ENCODE measurements at regions not wholly inside any gene's neighbourhood (a gene's known extent, or its start where the extent isn't known, plus 50 kb on each side); places are given as distances from the start of the nearest gene placed in this dataset.

GRCh38 chr1:201612645-201613044 is 73.7 kb downstream of the NAV1 start:
- no peak for DNase-seq

GRCh38 chr1:201614262-201615015 is 75.5 kb downstream of the NAV1 start:
- DNase-seq, result no peak

GRCh38 chr1:201617157-201617556 is 78.2 kb downstream of the NAV1 start:
- DNase-seq, result no peak

GRCh38 chr1:201618389-201618788 is 79.5 kb downstream of the NAV1 start:
- no peak for DNase-seq

DNA sequence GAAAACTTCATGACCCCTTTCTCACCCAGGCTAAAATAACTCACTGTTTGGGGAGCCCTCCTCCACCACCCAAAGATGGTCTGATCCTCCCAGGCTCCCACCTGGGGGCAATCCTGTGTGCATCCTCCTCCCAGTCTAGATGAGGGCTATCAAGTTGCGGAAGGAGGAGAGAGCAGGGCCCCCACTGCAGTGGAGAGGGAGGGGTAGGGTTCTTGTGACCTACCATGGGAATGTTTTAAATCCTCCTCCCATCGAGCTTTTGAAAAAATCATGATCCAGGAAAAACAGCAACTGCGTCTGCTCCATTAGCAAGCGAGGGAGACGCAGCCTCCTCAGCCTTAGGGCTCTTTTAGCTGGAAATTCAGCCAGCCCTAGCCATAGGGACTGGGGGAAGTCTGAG is 80.0 kb downstream of the NAV1 start:
- no peak for DNase-seq

DNA sequence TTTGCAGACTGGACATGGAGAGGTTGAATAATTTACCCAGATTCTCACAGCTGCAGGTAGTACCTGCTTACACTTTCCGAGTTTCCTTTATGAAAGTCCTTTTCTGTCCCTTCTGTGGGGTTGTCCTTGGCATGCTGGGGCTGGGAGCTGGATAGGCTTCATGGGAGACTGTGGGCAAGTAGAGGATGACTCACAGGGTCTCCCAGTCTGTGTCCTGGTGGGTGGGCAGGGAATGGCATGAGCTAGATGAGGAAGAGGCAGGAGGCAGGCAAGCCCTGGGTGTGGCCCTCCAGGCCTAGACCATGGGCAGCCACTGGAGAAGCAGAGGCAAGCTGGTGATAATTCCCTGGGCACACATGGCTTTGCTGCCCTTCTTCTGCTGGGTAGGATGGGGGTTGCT is 80.6 kb downstream of the NAV1 start:
- DNase-seq, result no peak

DNA sequence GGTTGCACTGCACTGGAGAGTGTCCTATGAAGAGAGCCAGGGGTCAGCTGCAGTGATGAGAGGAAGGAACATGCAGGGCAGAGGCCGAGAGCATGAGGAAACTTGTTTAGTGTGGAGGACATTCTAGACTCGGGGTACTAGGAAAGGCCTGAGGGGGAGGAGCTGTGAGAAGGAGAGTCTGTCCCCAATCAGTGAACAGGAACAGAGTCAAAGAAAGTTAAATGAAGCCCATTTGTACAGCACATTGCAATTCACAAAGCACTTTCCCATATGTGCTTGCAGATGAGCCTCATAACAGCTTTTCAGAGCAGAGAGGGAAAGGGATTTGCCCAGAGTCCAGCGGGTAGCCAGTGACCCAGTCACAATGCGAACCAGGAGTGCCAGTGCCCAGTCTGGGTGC is 83.4 kb downstream of the NAV1 start:
- DNase-seq, result no peak

- DNase-seq, result no peak
Observed at GRCh38 chr1:201622824-201623223, 83.9 kb downstream of the NAV1 start.

- no peak for DNase-seq
Observed at GRCh38 chr1:201624741-201625225, 85.9 kb downstream of the NAV1 start.

DNA sequence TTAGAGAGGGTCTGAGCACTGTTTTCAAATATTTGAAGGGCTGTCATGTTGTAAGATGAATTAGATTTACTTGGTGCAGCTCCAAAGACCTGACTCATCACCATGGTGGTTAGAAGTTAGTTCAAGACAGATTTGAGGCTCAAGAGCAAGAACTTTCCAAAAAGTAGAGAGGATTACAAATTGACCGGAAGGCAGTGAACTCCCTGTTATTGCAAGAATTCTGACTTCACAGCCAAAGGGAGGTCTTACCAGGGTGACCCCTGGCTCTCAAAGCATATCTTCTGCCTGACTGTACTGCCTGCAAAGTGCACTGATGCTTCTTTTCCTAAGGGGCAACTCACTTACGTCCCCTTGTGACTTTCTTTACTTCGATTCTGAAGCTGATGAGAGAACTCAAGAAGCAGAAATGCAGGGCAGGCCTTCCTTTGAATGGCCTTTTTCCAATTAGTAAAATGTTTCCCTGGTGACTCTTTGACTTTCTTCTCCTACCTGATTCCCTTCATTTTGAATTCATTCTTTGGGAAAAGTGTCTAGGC is 86.4 kb downstream of the NAV1 start:
- DNase-seq, result no peak

GRCh38 chr1:201625851-201626251 is 86.9 kb downstream of the NAV1 start:
- DNase-seq, result no peak

DNA sequence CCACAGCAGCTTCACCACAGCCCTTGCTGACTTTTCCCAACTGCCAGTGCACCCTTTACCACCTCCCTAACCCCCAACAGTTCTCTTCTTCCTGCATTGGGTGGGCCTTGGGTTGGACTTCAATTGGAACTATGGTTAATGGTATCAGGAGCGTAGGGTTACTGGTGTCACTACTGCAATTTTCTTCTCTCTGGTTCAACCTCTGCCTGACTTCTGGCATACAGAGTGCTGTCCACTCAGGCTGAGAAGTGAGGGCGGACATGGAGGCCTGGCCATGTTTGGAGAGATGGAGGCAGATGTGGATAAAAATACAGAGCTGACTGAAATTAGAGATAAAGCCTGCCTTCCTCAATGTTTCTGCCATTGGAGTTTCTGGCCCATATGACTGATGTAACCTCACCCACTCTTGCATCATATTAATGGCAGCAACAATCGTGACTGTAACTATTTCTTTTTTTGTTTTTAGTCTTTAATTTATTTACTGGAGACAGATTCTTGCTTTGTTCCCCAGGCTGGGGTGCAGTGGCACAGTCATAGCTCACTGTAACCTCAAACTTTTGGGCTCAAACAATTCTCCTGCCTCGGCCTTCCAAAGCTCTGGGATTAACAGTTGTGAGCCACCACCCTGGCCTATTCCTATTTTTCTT is 87.8 kb downstream of the NAV1 start:
- no peak for DNase-seq

DNA sequence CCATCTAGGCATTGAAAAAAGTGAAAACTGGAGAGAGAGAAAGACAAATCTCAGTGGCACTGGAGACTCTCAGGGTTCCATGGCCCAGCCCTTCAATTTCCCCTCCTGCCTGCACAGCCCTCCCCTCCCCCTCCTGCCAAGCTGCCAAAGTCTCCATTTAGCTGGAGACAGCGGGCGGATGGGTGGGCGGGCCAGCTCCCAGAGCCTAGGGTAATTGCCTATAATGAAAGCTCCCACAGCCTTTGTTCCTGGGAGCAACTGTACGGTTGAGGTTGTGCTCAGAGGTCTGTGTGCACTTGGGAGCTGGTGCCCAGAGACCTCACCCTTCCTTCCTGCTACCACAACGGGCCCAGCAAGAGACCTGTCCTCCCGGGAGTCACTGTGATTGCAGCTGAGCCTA is 89.6 kb downstream of the NAV1 start:
- peak; percentile 84 for DNase-seq

- no peak for DNase-seq
Observed at GRCh38 chr1:201630582-201630981, 91.7 kb downstream of the NAV1 start.

- DNase-seq, result no peak
Observed at GRCh38 chr1:201631037-201631436, 92.1 kb downstream of the NAV1 start.

DNA sequence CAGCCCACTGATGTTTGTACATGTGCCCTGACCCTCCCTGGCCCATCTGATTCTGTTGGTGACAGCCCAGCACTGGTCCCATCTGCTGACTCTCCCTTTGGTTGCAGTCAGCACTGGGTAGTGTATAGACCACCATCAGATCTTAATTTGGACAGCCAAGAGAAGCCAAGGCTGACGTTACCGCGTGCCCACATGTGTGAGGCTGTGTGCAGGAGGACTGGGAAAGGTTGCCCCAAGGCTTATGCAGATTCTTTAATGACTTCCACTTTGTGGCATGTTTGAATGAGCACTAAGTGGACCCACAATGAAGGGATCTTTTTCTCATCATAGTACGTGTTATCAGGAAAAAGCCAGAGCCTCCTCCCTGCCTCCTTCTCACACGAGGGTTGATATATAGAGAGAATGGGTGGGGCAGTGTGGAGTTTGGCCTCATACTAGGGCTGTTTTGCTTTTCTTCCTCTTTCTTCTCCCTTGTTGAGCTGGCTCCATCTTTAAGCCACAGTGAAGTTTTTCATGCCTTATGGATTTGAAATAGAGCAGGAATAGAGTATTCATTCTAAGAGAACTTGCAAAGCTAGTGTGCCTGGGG is 93.5 kb downstream of the NAV1 start:
- DNase-seq, result no peak

DNA sequence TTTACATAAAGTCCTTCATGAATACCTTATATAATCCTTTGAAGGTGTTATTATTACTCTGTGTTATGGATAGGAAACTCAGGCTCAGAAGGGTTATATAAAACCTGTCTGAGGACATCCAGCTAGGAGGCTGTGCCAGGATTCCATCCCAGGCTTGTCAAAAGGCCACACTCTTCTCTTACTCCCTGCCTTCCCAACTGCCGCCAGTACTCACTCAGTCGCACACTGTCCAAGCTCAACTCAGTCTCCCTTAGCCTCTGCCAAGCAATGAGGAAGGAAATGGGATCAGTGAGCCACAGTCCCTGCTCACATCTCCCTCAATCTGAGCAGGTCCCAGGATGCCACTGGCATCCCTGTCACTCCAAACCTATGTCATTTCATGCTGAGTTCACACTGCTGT is 94.4 kb downstream of the NAV1 start:
- no peak for DNase-seq

DNA sequence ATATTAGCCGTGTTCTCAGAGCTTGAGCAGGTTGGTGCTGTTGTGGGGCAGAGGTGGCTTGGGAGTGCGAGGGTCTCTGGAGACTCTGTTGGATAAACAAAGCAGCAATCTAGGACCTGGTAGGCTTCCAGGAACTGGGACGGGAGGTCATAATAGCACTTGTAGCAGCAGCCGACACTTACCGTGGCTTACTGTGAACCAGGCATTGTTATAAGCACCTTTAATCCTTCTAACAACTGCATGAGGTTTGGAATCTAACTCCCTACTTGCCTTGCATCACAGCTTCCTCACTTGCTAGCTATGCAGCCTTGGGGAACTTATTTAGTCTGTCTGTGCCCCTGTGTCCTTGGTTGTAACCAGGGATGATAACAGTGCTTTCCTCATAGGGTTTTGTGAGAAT is 94.9 kb downstream of the NAV1 start:
- DNase-seq, result no peak

- DNase-seq, result no peak
Observed at GRCh38 chr1:201634261-201634660, 95.3 kb downstream of the NAV1 start.

- DNase-seq, result no peak
Observed at GRCh38 chr1:201636097-201636496, 97.2 kb downstream of the NAV1 start.

DNA sequence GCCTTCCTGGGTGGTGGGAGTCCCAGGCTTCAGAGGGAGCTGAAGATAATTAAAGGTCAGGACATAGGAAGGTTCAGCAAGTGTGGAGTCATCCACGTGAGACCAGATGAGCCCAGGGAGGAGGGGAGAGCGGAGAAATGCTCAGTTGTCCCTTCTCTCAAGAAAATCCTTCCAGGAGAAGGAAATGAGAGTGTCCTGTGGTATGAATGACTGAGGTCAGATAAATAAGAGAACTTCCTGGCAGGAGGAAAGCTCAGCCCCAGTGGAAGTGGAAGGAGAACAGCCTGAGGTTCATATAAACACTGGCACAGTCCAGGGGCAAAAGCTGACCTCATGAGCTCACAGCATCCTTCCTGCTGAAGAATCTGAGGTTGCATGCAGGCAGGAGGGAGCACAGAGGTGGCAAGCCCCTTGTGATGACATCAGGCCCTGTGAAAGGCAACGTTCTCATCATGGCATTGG is 97.6 kb downstream of the NAV1 start:
- DNase-seq, result no peak

DNA sequence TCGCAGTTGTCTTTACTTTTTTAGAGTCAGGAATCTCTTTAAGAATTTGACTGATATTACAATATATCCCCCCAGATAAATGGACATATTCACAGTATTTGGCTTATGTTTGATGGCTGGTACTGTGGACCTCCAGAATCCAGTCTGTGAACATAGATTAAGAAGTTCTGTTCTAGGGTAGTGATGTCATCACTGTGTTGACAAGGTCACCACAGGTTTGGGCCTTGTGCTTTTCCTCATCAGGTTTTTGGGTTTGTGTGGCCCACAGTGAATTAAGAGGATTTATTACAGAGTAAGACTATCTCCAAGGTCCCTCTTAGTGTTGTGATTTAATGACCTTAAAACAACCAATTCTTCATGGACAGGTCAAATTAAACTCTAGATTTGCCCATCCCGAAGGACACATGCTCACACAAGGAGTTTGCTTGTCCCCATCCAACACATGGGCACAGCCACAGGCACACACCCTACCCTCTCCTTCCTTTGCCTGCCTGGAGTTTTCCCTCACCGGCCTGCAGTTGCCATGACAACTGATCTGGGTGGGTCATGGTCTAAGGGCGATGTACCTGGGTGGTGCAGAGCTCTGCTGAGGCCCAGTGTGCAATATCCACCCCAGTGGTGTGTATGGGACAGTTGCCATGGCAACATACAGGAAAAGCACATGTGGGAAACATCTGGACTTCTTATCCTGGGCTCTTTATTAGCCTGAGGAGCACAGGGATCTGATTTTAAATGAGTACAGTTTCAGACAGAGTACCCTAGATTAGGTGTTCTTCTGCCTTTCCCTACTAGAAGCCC is 98.6 kb downstream of the NAV1 start:
- DNase-seq, result no peak

- no peak for DNase-seq
Observed at GRCh38 chr1:201639391-201639790, 100.5 kb downstream of the NAV1 start.
